ENCODE measurements at regions not wholly inside any gene's neighbourhood (a gene's known extent, or its start where the extent isn't known, plus 50 kb on each side); places are given as distances from the start of the nearest gene placed in this dataset.

DNA sequence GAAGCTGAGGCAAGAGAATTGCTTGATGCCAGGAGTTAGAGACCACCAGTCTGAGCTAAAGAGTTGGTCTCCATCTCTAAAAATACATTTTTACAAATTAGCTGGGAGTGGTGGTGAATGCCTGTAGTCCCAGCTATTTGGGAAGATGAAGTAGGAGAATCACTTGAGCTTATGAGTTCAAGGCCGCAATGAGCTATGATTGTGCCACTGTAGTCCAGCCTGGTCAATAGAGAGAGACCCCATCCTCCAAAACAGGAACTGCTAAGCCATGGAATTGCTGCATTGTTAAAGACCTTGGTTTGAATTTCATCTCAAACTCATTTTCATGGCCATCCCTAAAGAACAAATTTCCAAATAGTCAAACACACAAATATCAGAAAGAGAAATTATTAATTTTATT lies 113.9 kb upstream of the AGTR1 start:
- Mint-ChIP-seq H3K4me3 (no peak overlapping the region), H3K27me3 (ENCODE audit: low read depth) (no peaks in the 10 kb centered on the region), H3K27ac (ENCODE audit: unreplicated experiment) (no peak overlapping the region), H3K36me3 (ENCODE audit: low read depth) (no peaks in the 10 kb centered on the region), H3K4me1 (no peaks in the 10 kb centered on the region), H3K9me3 (no peaks in the 10 kb centered on the region)
- TF ChIP-seq, protein P1, sequence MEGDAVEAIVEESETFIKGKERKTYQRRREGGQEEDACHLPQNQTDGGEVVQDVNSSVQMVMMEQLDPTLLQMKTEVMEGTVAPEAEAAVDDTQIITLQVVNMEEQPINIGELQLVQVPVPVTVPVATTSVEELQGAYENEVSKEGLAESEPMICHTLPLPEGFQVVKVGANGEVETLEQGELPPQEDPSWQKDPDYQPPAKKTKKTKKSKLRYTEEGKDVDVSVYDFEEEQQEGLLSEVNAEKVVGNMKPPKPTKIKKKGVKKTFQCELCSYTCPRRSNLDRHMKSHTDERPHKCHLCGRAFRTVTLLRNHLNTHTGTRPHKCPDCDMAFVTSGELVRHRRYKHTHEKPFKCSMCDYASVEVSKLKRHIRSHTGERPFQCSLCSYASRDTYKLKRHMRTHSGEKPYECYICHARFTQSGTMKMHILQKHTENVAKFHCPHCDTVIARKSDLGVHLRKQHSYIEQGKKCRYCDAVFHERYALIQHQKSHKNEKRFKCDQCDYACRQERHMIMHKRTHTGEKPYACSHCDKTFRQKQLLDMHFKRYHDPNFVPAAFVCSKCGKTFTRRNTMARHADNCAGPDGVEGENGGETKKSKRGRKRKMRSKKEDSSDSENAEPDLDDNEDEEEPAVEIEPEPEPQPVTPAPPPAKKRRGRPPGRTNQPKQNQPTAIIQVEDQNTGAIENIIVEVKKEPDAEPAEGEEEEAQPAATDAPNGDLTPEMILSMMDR (conservative IDR thresholded peaks at IDR 0.05): no peak
- no peak for DNase-seq (ENCODE audit: low read depth, low spot score)

GRCh38 chr3:148584438-148584837 lies 113.3 kb upstream of the AGTR1 start:
- no peaks in the 10 kb centered on the region for H3K9me3 Mint-ChIP-seq
- TF ChIP-seq, protein P1 (conservative IDR thresholded peaks at IDR 0.05): no peak
- H3K4me1 Mint-ChIP-seq: no peaks in the 10 kb centered on the region

GRCh38 chr3:148585671-148586379 lies 111.9 kb upstream of the AGTR1 start:
- Mint-ChIP-seq H3K4me1 (no peaks in the 10 kb centered on the region), H3K27ac (ENCODE audit: unreplicated experiment) (no peak overlapping the region), H3K4me3 (no peak overlapping the region), H3K9me3 (peaks cover under 1% of the 10 kb centered on the region), H3K36me3 (ENCODE audit: low read depth) (no peaks in the 10 kb centered on the region), H3K27me3 (ENCODE audit: low read depth) (no peaks in the 10 kb centered on the region)
- DNase-seq (ENCODE audit: low read depth, low spot score): no peak
- TF ChIP-seq, protein P1 (conservative IDR thresholded peaks at IDR 0.05): no peak

More at GRCh38 chr3:148584438-148584837, 113.3 kb upstream of the AGTR1 start:
- Mint-ChIP-seq H3K4me3 (no peak overlapping the region), H3K36me3 (ENCODE audit: low read depth) (no peaks in the 10 kb centered on the region), H3K27ac (ENCODE audit: unreplicated experiment) (no peak overlapping the region), H3K27me3 (ENCODE audit: low read depth) (no peaks in the 10 kb centered on the region)
- no peak for DNase-seq (ENCODE audit: low read depth, low spot score)

DNA sequence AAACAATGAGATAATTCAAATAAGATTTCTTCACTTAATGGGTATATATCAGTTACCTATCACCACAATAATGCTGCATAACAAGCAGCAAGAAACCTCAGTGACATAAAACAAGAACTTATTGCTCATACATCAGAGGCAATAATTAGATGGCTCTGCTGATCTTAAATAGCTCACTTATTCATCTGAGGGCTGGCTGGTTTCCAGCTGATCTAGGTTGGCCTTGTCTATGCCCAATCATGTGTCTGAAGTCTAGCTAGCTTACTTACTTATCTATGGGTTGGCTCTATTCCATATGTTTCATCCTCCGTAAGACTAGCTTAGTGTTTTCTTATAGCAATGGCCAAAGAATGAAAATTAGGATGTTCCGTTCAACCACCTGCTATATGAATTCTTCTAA lies 109.4 kb upstream of the AGTR1 start:
- Mint-ChIP-seq H3K4me1 (no peaks in the 10 kb centered on the region), H3K4me3 (no peak overlapping the region), H3K27me3 (ENCODE audit: low read depth) (no peaks in the 10 kb centered on the region), H3K9me3 (peaks cover 2% of the 10 kb centered on the region), H3K36me3 (ENCODE audit: low read depth) (no peaks in the 10 kb centered on the region), H3K27ac (ENCODE audit: unreplicated experiment) (no peak overlapping the region)
- no peak for DNase-seq (ENCODE audit: low read depth, low spot score)
- TF ChIP-seq, protein P1 (conservative IDR thresholded peaks at IDR 0.05): no peak

DNA sequence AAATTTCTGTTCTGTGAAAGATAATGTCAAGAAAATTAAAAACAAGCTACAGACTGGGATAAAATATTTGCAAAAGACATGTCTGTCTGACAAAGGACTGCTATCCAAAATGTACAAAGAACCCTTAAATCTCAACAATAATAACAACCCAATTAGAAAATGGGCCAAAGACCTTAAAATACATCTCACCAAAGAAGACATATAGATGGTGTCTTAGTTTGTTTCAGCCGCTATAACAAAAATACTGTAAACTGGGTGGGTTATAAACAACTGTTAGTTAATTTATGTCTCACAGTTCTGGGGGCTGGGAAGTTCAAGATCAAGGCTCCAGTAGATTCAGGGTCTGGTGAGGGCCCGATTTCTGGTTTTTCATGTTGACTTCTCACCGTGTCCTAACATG lies 106.2 kb upstream of the AGTR1 start:
- Mint-ChIP-seq H3K36me3 (ENCODE audit: low read depth) (no peaks in the 10 kb centered on the region), H3K9me3 (peaks cover 2% of the 10 kb centered on the region), H3K4me1 (no peaks in the 10 kb centered on the region), H3K27me3 (ENCODE audit: low read depth) (no peaks in the 10 kb centered on the region), H3K4me3 (no peak overlapping the region), H3K27ac (ENCODE audit: unreplicated experiment) (no peak overlapping the region)
- TF ChIP-seq, protein P1 (conservative IDR thresholded peaks at IDR 0.05): no peak
- no peak for DNase-seq (ENCODE audit: low read depth, low spot score)

Measured in neural crest cell (in vitro differentiated cells).